K562 (cell line): ENCODE measurements at regions not wholly inside any gene's neighbourhood (a gene's known extent, or its start where the extent isn't known, plus 50 kb on each side); places are given as distances from the start of the nearest gene placed in this dataset.

Source experiments
- ATAC-seq: fragments of 200-7000 bp; cut with Tn5 transposase; 3 replicates; pipeline ENCODE4 v1.9.1; 2020; ENCODE audit warnings: moderate library complexity
- BruUV-seq: library from RNA; stranded (reverse); fragments of 400-500 nt; replicated peaks from 2 replicates; lab custom pipeline; 2021; lab: Mats Ljungman, UMichigan
- CTCF ChIA-PET: fragments of 300-600 bp; formaldehyde crosslinking; extraction: SDS; loops from one replicate; lab custom pipeline; 2021; ENCODE audit warnings: low intra/inter-chr PET ratio; lab: Yijun Ruan, JAX
- POLR2A ChIA-PET: fragments of 300-600, 350-650 bp; sonication (Branson Sonifier 250); formaldehyde crosslinking; extraction: SDS; loops from one replicate; lab custom pipeline; 2021; ENCODE audit warnings: antibody characterized with exemption, inconsistent platforms; lab: Yijun Ruan, JAX
- DNase-seq, 4 experiments: peaks; one replicate each; pipeline versions ENCODE4 v3.0.0 to v3.0.0-alpha.2; 2011 to 2018; ENCODE audit warnings: low spot score in 3 of 4, mixed read lengths in 3 of 4; ENCODE audit errors: extremely low read depth in 1 of 4
- FAIRE-seq: peaks from 2 replicates; lab custom pipeline; 2011; peaks lifted over from hg19 to GRCh38; lab: Jason Lieb, UNC
- H2AFZ ChIP-seq: 2 replicates; pipeline ENCODE4 v1.6.0; 2011; ENCODE audit warnings: low read depth, low read length, control low read depth, inconsistent platforms
- H3K27ac ChIP-seq: fragments of 200-600 bp; 3 replicates; pipeline ENCODE4 v1.8.0; 2011; ENCODE audit warnings: low read depth, mild to moderate bottlenecking, control low read depth, inconsistent platforms, low read length, moderate library complexity, mixed read lengths; ENCODE audit errors: extremely low read depth
- H3K27me3 ChIP-seq, 2 experiments: fragments of 300-600 bp in 1 of 2; 2 replicates in 1 of 2; 3 replicates in 1 of 2; pipeline versions ENCODE4 v1.6.0 to v1.8.0; 2011; ENCODE audit warnings: inconsistent platforms in 2 of 2, low read length in 2 of 2, mild to moderate bottlenecking in 1 of 2, mixed read lengths in 1 of 2, moderate library complexity in 1 of 2; ENCODE audit not compliant: control insufficient read depth in 2 of 2, insufficient read depth in 2 of 2
- H3K36me3 ChIP-seq: fragments of 300-600 bp; 3 replicates; pipeline ENCODE4 v1.8.0; 2011; ENCODE audit warnings: mild to moderate bottlenecking, low read length, inconsistent platforms; ENCODE audit not compliant: control insufficient read depth, insufficient read depth
- H3K4me1 ChIP-seq, 2 experiments: fragments of 200-600 bp in 1 of 2; replicated peaks in 1 of 2; 2 replicates in 1 of 2; 3 replicates in 1 of 2; pipeline versions ENCODE4 v1.5.1 to v1.8.0; 2011; ENCODE audit warnings: inconsistent platforms in 2 of 2, low read length in 2 of 2, mild to moderate bottlenecking in 1 of 2, mixed read lengths in 1 of 2, moderate library complexity in 1 of 2; ENCODE audit not compliant: control insufficient read depth in 2 of 2, insufficient read depth in 2 of 2
- H3K4me2 ChIP-seq: 2 replicates; pipeline ENCODE4 v1.6.1; 2011; ENCODE audit warnings: low read length, control low read depth, inconsistent platforms, mixed read lengths; ENCODE audit not compliant: insufficient read depth
- H3K4me3 ChIP-seq: fragments of 200-600 bp; sonication (generic), shearing (Covaris generic); 2 replicates; pipeline ENCODE4 v1.5.1; 2016; ENCODE audit warnings: control low read depth, inconsistent platforms
- H3K79me2 ChIP-seq: fragments of 200-600 bp; 3 replicates; pipeline ENCODE4 v1.8.0; 2011; ENCODE audit warnings: low read length, inconsistent platforms; ENCODE audit not compliant: control insufficient read depth, insufficient read depth
- H3K9ac ChIP-seq, 2 experiments: 2 replicates each; pipeline versions ENCODE4 v1.6.0 to v1.6.1; 2011; ENCODE audit warnings: low read depth in 2 of 2, low read length in 2 of 2, control low read depth in 1 of 2, inconsistent platforms in 1 of 2, mild to moderate bottlenecking in 1 of 2, mixed read lengths in 1 of 2; ENCODE audit not compliant: insufficient read depth in 1 of 2
- H3K9me1 ChIP-seq: one replicate; pipeline ENCODE4 v1.6.0; 2011; ENCODE audit warnings: inconsistent platforms, mild to moderate bottlenecking, low read length, moderate library complexity; ENCODE audit not compliant: control insufficient read depth, insufficient read depth
- H3K9me3 ChIP-seq: replicated peaks from 2 replicates; pipeline ENCODE4 v1.5.1; 2011; ENCODE audit warnings: low read depth, low read length, inconsistent platforms; ENCODE audit not compliant: control insufficient read depth, insufficient read depth
- H4K20me1 ChIP-seq: replicated peaks from 2 replicates; pipeline ENCODE4 v1.6.1; 2011; ENCODE audit warnings: low read length, inconsistent platforms, mixed read lengths; ENCODE audit not compliant: control insufficient read depth, insufficient read depth
- BRF1 ChIP-seq: IDR thresholded peaks from 3 replicates; pipeline ENCODE4 v1.6.1; 2011; ENCODE audit warnings: borderline replicate concordance, mild to moderate bottlenecking; ENCODE audit not compliant: insufficient read length; ENCODE audit errors: extremely low read depth
- MYC ChIP-seq, 2 experiments: fragments of 250-450 bp in 1 of 2; sonication (Bioruptor Pico) in 1 of 2; IDR thresholded peaks; 2 replicates each; pipeline versions ENCODE4 v1.5.1 to v1.6.1; 2012 to 2021; ENCODE audit warnings: low read depth in 2 of 2, borderline replicate concordance in 1 of 2, improper control_type of control experiment in 1 of 2, low read length in 1 of 2, mild to moderate bottlenecking in 1 of 2, moderate library complexity in 1 of 2
- NBN ChIP-seq: fragments of 450-650 bp; IDR thresholded peaks from 2 replicates; pipeline ENCODE4 v1.6.1; 2016; ENCODE audit warnings: low read depth, mild to moderate bottlenecking
- PTTG1 ChIP-seq: fragments of 450-650 bp; IDR thresholded peaks from 2 replicates; pipeline ENCODE4 v1.6.1; 2016; ENCODE audit warnings: low read depth, mild to moderate bottlenecking, missing genetic modification characterization, missing compliant biosample characterization
- SMAD4 ChIP-seq: fragments of 250-450 bp; sonication (Bioruptor Pico); conservative IDR thresholded peaks from 2 replicates; pipeline ENCODE4 v1.8.0; 2021; ENCODE audit warnings: inconsistent platforms, mild to moderate bottlenecking, moderate library complexity
- ZNF263 ChIP-seq: sonication (generic); formaldehyde crosslinking; IDR thresholded peaks from 2 replicates; pipeline ENCODE4 v1.8.0; 2022; ENCODE audit warnings: mild to moderate bottlenecking, missing genetic modification reagents, borderline replicate concordance
- ZNF311 ChIP-seq: fragments of 250-450 bp; sonication (Bioruptor Pico); IDR thresholded peaks from 2 replicates; pipeline ENCODE4 v1.4.0; 2020; ENCODE audit warnings: mild to moderate bottlenecking, moderate library complexity
- ZNF561 ChIP-seq: fragments of 450-650 bp; formaldehyde crosslinking; conservative IDR thresholded peaks from 2 replicates; pipeline ENCODE4 v1.4.0; 2020; ENCODE audit warnings: mild to moderate bottlenecking, moderate library complexity
- ZNF717 ChIP-seq: fragments of 250-450 bp; sonication (Bioruptor Pico); IDR thresholded peaks from 2 replicates; pipeline ENCODE4 v1.5.0; 2021
- WGBS: fragments of 100-300 bp; shearing (Covaris generic); methylation state at CpG from one replicate; pipeline ENCODE4 v1.1.6; 2016; ENCODE audit warnings: low coverage, mixed read lengths; ENCODE audit not compliant: insufficient coverage; ENCODE audit errors: missing lambda C conversion rate; 5-methylcytosine and 5-hydroxymethylcytosine counted together
- in situ Hi-C: fragments of 300-500 bp; cut with MboI; formaldehyde crosslinking; loops from 4 replicates; pipeline ENCODE4 v1.15.0; 2018; ENCODE audit warnings: inconsistent platforms, mixed read lengths
- intact Hi-C: fragments of 100-400 bp; cut with micrococcal nuclease; formaldehyde crosslinking; loops from 2 replicates; pipeline ENCODE4 v1.14.2; 2022
- TF ChIP-seq, protein P1 (sequence below): fragments of 250-450 bp; sonication (Bioruptor Pico); IDR thresholded peaks from 2 replicates; pipeline ENCODE4 v1.5.0; 2021; ENCODE audit warnings: mild to moderate bottlenecking, borderline replicate concordance
- TF ChIP-seq, protein P2 (sequence below): fragments of 200-800 bp; sonication (Bioruptor generic); IDR thresholded peaks from 2 replicates; pipeline ENCODE4 v1.6.1; 2017; ENCODE audit warnings: missing genetic modification characterization, missing compliant biosample characterization
- TF ChIP-seq, protein P3 (sequence below): fragments of 450-650 bp; formaldehyde crosslinking; IDR thresholded peaks from 2 replicates; pipeline ENCODE4 v1.4.0; 2020; ENCODE audit warnings: mild to moderate bottlenecking

DNA sequence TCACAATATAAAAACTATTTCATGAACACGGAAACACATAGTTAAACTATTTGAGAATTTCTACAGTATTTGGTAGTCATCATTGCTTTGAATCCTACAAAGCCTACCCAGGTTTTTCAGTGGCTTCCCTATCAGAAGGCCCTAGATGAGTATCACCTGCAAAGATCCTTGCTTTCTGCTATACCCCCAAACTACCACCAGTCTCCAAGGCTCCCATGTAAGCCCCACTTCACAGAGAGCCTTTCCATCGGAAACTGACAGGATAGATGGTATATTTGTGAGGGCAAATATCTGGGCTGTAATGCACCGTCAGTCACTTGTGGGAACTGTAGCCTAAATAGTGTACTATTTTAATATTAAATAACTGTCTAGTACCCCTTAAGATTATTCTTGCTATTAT, 674.3 kb downstream of the BRINP3 start (continued):
- TF ChIP-seq, protein P1, sequence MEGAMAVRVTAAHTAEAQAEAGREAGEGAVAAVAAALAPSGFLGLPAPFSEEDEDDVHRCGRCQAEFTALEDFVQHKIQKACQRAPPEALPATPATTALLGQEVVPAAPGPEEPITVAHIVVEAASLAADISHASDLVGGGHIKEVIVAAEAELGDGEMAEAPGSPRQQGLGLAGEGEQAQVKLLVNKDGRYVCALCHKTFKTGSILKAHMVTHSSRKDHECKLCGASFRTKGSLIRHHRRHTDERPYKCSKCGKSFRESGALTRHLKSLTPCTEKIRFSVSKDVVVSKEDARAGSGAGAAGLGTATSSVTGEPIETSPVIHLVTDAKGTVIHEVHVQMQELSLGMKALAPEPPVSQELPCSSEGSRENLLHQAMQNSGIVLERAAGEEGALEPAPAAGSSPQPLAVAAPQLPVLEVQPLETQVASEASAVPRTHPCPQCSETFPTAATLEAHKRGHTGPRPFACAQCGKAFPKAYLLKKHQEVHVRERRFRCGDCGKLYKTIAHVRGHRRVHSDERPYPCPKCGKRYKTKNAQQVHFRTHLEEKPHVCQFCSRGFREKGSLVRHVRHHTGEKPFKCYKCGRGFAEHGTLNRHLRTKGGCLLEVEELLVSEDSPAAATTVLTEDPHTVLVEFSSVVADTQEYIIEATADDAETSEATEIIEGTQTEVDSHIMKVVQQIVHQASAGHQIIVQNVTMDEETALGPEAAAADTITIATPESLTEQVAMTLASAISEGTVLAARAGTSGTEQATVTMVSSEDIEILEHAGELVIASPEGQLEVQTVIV (CRISPR knock-in tag), result no peak
- TF ChIP-seq PTTG1 (tag) (no peak), NBN (no peak), ZNF263 (CRISPR knock-in tag) (no peak), MYC (IDR thresholded peaks at IDR 0.05; ENCODE audit: low read depth, low read length) (no peak), MYC (CRISPR knock-in tag; IDR thresholded peaks at IDR 0.05; ENCODE audit: borderline replicate concordance, low read depth) (no peak), ZNF311 (CRISPR knock-in tag) (no peak), BRF1 (no peak), ZNF561 (CRISPR knock-in tag) (no peak), ZNF717 (CRISPR knock-in tag) (no peak)

DNA sequence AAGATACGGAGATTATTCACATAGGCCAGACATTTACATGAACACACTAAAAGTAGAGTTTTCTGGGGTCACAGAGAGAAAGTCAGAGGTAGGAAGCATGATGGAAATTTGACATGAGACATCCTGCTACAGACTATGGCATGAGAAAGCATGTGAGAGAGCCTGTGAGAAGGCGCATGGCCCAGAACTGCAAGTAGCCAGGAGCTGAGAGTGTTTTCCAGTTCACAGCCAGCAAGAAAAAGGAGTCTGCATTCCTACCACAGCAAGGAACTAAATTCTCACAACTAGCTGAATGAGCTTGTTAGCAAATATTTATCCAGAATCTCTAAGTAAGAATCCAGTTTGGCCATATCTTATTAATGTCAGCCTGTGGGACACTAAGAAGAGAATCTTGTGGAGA, 673.3 kb downstream of the BRINP3 start:
- Histone ChIP-seq H3K36me3 (no peaks in the 10 kb centered on the region), H3K79me2 (no peaks in the 10 kb centered on the region), H3K27ac (no peak overlapping the region), H4K20me1 (no peaks in the 10 kb centered on the region), H3K9me1 (no peaks in the 10 kb centered on the region), H3K4me2 (no peak overlapping the region), H3K27me3 (no peaks in the 10 kb centered on the region), H3K9me3 (no peaks in the 10 kb centered on the region), H3K4me3 (no peak overlapping the region), H2AFZ (no peak overlapping the region), H3K9ac (no peak overlapping the region), H3K4me1 (no peaks in the 10 kb centered on the region)
- ChIA-PET POLR2A (no interaction called here), CTCF (no interaction called here)
- 6% methylated on average over 2 of the region's 2 CpGs for WGBS
- DNase-seq, result no peak
- in situ Hi-C loops (no loop called here), intact Hi-C loops (no loop called here)
- BruUV-seq, result no TSS peak
- no peak for ATAC-seq
- FAIRE-seq, result no peak
- TF ChIP-seq, protein P2, sequence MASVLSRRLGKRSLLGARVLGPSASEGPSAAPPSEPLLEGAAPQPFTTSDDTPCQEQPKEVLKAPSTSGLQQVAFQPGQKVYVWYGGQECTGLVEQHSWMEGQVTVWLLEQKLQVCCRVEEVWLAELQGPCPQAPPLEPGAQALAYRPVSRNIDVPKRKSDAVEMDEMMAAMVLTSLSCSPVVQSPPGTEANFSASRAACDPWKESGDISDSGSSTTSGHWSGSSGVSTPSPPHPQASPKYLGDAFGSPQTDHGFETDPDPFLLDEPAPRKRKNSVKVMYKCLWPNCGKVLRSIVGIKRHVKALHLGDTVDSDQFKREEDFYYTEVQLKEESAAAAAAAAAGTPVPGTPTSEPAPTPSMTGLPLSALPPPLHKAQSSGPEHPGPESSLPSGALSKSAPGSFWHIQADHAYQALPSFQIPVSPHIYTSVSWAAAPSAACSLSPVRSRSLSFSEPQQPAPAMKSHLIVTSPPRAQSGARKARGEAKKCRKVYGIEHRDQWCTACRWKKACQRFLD (CRISPR knock-in tag), result no peak
- TF ChIP-seq, protein P3, sequence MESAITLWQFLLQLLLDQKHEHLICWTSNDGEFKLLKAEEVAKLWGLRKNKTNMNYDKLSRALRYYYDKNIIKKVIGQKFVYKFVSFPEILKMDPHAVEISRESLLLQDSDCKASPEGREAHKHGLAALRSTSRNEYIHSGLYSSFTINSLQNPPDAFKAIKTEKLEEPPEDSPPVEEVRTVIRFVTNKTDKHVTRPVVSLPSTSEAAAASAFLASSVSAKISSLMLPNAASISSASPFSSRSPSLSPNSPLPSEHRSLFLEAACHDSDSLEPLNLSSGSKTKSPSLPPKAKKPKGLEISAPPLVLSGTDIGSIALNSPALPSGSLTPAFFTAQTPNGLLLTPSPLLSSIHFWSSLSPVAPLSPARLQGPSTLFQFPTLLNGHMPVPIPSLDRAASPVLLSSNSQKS, result no peak
- TF ChIP-seq SMAD4 (CRISPR knock-in tag), result no peak
